Activated T-helper 1 cell treated with anti-CD3 and anti-CD28 coated beads, Interleukin-12 subunit alpha, Interleukin-12 subunit beta, Interleukin-2, Interleukin-4 antibody, amounts not matched to agents 30 ng/mL and 10 ng/mL and 1 ng/mL, durations not matched to agents 14 hours and 24 hours and 36 hours (primary cell): ENCODE measurements at regions not wholly inside any gene's neighbourhood (a gene's known extent, or its start where the extent isn't known, plus 50 kb on each side); places are given as distances from the start of the nearest gene placed in this dataset.

Experiments
- DNase-seq: peaks from one replicate; pipeline ENCODE4 v3.0.0; 2021; ENCODE audit warnings: low spot score
- H3K27ac Mint-ChIP-seq: one replicate; pipeline ENCODE4 v1.8.0; 2021; ENCODE audit warnings: mild to moderate bottlenecking, mixed read lengths
- H3K27me3 Mint-ChIP-seq: one replicate; pipeline ENCODE4 v1.8.0; 2022; ENCODE audit warnings: mild to moderate bottlenecking, moderate library complexity, mixed read lengths; ENCODE audit not compliant: insufficient read depth
- H3K36me3 Mint-ChIP-seq: one replicate; pipeline ENCODE4 v1.8.0; 2021; ENCODE audit warnings: low read depth, mixed read lengths
- H3K4me1 Mint-ChIP-seq: one replicate; pipeline ENCODE4 v1.8.0; 2021; ENCODE audit warnings: low read depth, mixed read lengths
- H3K4me3 Mint-ChIP-seq: one replicate; pipeline ENCODE4 v1.8.0; 2021; ENCODE audit warnings: mild to moderate bottlenecking, moderate library complexity, mixed read lengths
- H3K9me3 Mint-ChIP-seq: one replicate; pipeline ENCODE4 v1.8.0; 2021; ENCODE audit warnings: mixed read lengths
- intact Hi-C: fragments of 100-400 bp; cut with micrococcal nuclease; formaldehyde crosslinking; loops from one replicate; pipeline ENCODE4 v1.15.1; 2024

- no peaks in the 10 kb centered on the region for H3K27me3 Mint-ChIP-seq
- no peak overlapping the region for H3K4me3 Mint-ChIP-seq
- H3K9me3 Mint-ChIP-seq, result peaks cover 4% of the 10 kb centered on the region
- H3K27ac Mint-ChIP-seq, result no peak overlapping the region
- intact Hi-C loops, result no loop called here
- no peaks in the 10 kb centered on the region for H3K4me1 Mint-ChIP-seq
- no peaks in the 10 kb centered on the region for H3K36me3 Mint-ChIP-seq
- no peak for DNase-seq
These were observed 625.7 kb downstream of the FAT4 start for GRCh38 chr4:125940426-125940825.

DNA sequence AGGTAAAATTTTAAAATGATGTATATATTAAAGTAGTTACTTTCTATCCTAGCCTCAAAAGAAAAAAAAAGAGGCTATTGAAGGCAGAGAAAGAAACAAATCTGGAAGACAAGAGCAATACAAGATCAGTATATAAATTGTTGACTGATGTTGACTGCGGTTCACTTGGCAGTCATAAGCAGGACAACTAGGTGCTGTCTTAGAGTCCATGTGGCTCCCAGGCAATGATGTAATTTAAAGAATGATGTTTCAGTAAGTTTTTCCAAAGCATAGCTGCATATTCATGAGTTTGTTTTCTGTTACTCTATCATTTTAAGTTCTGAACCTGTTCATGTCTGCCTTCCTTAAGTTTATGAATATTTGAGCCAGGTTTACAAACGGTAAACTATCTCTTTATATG, 630.2 kb downstream of the FAT4 start:
- DNase-seq, result no peak
- intact Hi-C loops, result no loop called here
- Mint-ChIP-seq H3K27ac (no peak overlapping the region), H3K4me3 (no peak overlapping the region), H3K4me1 (no peaks in the 10 kb centered on the region), H3K27me3 (no peaks in the 10 kb centered on the region), H3K9me3 (no peaks in the 10 kb centered on the region), H3K36me3 (no peaks in the 10 kb centered on the region)

DNA sequence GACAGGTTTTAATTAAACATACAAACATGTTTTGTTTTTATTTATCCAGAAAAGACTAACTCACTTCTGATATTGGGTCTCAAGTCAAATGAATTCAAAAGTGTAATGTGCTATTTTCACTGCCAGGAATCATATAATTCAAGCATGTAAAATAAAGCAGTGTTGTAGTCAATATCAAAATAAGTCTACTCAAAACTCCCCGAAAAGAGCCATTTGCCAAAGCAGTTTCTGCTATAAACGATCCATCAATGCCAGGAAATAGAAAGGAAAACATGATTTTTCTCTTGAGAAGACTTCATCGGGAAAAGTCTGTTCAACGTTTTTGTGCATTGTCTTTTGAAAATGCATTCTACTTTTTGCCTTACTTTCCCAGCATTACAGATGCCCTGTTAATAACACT, 633.3 kb downstream of the FAT4 start:
- intact Hi-C loops, result no loop called here
- no peak overlapping the region for H3K4me3 Mint-ChIP-seq
- no peaks in the 10 kb centered on the region for H3K4me1 Mint-ChIP-seq
- no peaks in the 10 kb centered on the region for H3K9me3 Mint-ChIP-seq
- no peak for DNase-seq
- no peaks in the 10 kb centered on the region for H3K27me3 Mint-ChIP-seq
- H3K27ac Mint-ChIP-seq, result no peak overlapping the region
- H3K36me3 Mint-ChIP-seq, result no peaks in the 10 kb centered on the region

DNA sequence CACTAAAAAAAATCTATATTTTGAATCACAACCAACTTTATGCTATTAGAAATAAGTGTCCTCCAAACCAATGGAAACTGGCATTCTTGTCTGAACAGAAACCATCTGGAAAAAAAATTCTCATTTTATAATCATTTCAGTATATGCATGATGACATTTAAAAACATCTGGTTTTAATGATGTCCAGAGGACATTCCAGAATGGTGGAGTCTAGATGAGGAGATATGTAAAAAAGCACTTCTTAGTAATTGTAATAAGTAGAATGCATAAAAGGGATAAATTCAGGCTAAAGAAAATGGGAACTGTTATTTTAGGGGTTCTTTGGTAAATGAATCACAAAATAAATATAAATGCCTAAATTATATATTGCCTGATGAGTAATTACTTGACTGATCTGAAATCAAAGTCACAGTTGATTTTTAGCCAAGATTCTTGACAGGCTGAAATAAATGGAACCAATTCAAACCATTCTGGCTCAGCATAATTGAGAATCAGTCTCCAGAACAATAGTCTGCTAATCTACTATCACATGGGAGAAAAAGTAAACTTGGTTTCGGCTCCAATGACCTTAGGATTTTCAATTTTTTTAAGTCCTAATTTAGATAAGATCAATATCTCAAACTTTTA, 636.6 kb downstream of the FAT4 start:
- H3K4me3 Mint-ChIP-seq, result no peak overlapping the region
- intact Hi-C loops, result no loop called here
- H3K27ac Mint-ChIP-seq, result no peak overlapping the region
- H3K9me3 Mint-ChIP-seq, result no peaks in the 10 kb centered on the region
- no peaks in the 10 kb centered on the region for H3K36me3 Mint-ChIP-seq
- no peak for DNase-seq
- no peaks in the 10 kb centered on the region for H3K27me3 Mint-ChIP-seq
- no peaks in the 10 kb centered on the region for H3K4me1 Mint-ChIP-seq

DNA sequence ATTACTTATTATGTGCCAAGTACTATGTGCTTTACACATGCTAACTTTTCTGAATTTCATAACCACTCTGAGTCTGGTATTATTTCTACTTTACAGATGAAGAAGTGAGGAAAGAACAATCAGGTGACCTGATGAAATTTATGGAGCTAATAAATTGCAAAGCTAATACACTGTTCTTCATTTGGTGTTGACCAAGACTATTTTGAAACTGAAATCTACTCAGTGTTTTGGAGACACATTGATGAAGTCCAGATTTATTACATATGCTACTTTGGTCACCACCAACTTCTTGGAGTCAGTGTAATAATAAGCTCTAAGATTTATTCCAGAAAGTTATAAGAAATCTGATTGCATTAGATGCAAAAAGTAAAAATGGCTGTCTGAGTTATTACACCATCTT, 637.9 kb downstream of the FAT4 start:
- Mint-ChIP-seq H3K27me3 (no peaks in the 10 kb centered on the region), H3K4me3 (no peak overlapping the region), H3K4me1 (no peaks in the 10 kb centered on the region), H3K36me3 (no peaks in the 10 kb centered on the region), H3K27ac (no peak overlapping the region), H3K9me3 (no peaks in the 10 kb centered on the region)
- intact Hi-C loops, result no loop called here
- no peak for DNase-seq

- Mint-ChIP-seq H3K4me3 (no peak overlapping the region), H3K36me3 (no peaks in the 10 kb centered on the region), H3K4me1 (no peaks in the 10 kb centered on the region), H3K9me3 (peaks cover 1% of the 10 kb centered on the region), H3K27ac (no peak overlapping the region), H3K27me3 (no peaks in the 10 kb centered on the region)
- intact Hi-C loops, result no loop called here
- no peak for DNase-seq
These were observed 641.5 kb downstream of the FAT4 start for GRCh38 chr4:125956276-125956675.

GRCh38 chr4:125958519-125958918, 643.8 kb downstream of the FAT4 start:
- H3K4me3 Mint-ChIP-seq, result no peak overlapping the region
- intact Hi-C loops, result no loop called here
- H3K36me3 Mint-ChIP-seq, result no peaks in the 10 kb centered on the region
- no peaks in the 10 kb centered on the region for H3K4me1 Mint-ChIP-seq
- no peaks in the 10 kb centered on the region for H3K27me3 Mint-ChIP-seq
- no peak for DNase-seq
- H3K27ac Mint-ChIP-seq, result no peak overlapping the region
- peaks cover 12% of the 10 kb centered on the region for H3K9me3 Mint-ChIP-seq

DNA sequence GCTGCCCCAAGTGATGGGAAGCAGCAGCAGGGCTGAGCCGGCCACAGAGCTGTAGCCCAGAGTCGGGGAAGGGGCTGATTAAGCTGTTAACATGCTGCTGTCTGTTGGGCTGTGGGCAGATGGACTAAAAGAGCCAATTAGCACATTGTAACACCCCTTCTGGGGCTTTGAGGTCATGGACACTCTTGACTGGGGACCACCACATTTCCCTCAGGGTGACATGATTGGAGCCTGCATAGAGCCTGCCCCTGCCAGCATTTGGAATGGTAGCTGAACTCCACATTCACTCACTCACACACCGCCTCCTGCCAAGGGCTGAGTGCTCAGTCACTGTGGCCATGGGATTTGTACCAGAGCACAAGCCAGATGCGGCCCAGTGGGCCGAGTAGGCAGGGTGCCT, 646.9 kb downstream of the FAT4 start:
- Mint-ChIP-seq H3K4me1 (no peaks in the 10 kb centered on the region), H3K9me3 (peaks cover 12% of the 10 kb centered on the region), H3K36me3 (no peaks in the 10 kb centered on the region), H3K27me3 (no peaks in the 10 kb centered on the region), H3K27ac (no peak overlapping the region), H3K4me3 (no peak overlapping the region)
- intact Hi-C loops, result no loop called here
- no peak for DNase-seq

DNA sequence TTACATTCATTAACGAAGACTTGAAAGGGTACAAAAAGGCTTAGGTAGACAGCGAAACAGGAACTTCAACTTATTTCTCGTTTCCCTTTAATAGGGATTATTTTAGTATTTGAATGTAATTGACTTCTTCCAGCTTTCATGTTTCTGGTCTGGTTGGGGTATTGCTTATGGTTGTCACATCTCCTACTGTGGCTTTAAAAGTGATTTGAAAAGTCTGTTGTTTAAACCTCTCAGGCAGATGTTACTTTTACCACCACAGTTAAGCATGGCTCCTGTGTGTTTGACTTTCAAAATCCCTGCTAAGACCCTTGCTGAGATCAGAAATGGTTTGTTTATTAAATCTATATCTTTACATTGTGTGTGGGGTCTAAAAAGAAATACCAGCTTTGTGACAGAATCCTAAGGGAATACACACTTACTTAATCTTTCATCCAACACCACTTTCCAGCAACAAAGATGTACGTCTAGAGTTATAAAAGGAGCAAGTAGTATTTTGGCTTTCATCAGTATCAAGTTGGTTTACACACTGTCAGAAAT, 661.2 kb downstream of the FAT4 start:
- Mint-ChIP-seq H3K27me3 (no peaks in the 10 kb centered on the region), H3K36me3 (no peaks in the 10 kb centered on the region), H3K4me3 (no peak overlapping the region), H3K9me3 (peaks cover 6% of the 10 kb centered on the region), H3K4me1 (no peaks in the 10 kb centered on the region), H3K27ac (no peak overlapping the region)
- no peak for DNase-seq
- intact Hi-C loops, result no loop called here

- no peak for DNase-seq
- no peaks in the 10 kb centered on the region for H3K9me3 Mint-ChIP-seq
- no peak overlapping the region for H3K27ac Mint-ChIP-seq
- H3K27me3 Mint-ChIP-seq, result no peaks in the 10 kb centered on the region
- H3K4me1 Mint-ChIP-seq, result no peaks in the 10 kb centered on the region
- intact Hi-C loops, result no loop called here
- no peaks in the 10 kb centered on the region for H3K36me3 Mint-ChIP-seq
- no peak overlapping the region for H3K4me3 Mint-ChIP-seq
These were observed 665.2 kb downstream of the FAT4 start for GRCh38 chr4:125979950-125980349.

DNA sequence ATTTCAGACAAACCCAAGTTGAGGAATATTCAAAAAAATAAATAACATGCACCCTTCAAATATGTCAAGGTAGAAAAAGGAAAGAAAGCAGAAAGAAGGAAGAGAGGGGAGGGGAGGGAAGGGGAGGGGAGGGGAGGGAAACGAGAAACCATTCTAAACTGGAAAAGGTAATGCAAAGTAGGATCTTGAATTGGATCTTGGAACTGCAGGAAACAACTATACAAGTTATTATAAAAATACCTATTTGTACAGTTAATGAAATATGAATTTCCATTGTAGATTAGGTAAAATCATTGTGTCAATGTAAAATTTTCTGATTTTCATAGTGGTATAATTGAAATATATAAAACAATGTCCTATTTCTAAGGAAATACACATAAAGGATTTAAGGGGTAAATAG, 668.4 kb downstream of the FAT4 start:
- no peak for DNase-seq
- Mint-ChIP-seq H3K4me3 (no peak overlapping the region), H3K27me3 (no peaks in the 10 kb centered on the region), H3K27ac (no peak overlapping the region), H3K36me3 (no peaks in the 10 kb centered on the region), H3K4me1 (no peaks in the 10 kb centered on the region), H3K9me3 (no peaks in the 10 kb centered on the region)
- intact Hi-C loops, result no loop called here

DNA sequence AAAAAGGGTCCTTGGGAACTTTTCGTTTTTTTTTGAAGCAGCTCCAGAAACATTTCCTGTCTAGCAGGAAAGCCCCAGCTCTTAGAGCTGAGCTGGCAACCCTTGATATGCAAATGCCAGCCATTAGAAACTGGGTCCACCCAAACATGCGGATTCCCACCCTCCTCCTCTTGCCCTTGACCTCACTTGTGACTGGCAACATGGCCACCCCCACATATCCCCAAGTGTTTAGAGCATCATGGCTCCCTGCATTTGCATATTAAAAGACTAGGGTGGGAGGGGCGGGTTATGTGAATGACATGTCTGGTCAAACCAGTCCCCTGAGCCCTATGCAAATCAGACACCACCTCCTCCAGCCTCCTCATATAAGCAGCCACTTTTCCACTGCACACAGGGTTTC, 671.1 kb downstream of the FAT4 start:
- no peak overlapping the region for H3K4me3 Mint-ChIP-seq
- H3K27ac Mint-ChIP-seq, result no peak overlapping the region
- H3K4me1 Mint-ChIP-seq, result no peaks in the 10 kb centered on the region
- DNase-seq, result no peak
- intact Hi-C loops, result no loop called here
- no peaks in the 10 kb centered on the region for H3K36me3 Mint-ChIP-seq
- no peaks in the 10 kb centered on the region for H3K27me3 Mint-ChIP-seq
- no peaks in the 10 kb centered on the region for H3K9me3 Mint-ChIP-seq

- no peak overlapping the region for H3K27ac Mint-ChIP-seq
- DNase-seq, result no peak
- intact Hi-C loops, result no loop called here
- no peaks in the 10 kb centered on the region for H3K36me3 Mint-ChIP-seq
- no peaks in the 10 kb centered on the region for H3K9me3 Mint-ChIP-seq
- no peaks in the 10 kb centered on the region for H3K27me3 Mint-ChIP-seq
- no peak overlapping the region for H3K4me3 Mint-ChIP-seq
- H3K4me1 Mint-ChIP-seq, result no peaks in the 10 kb centered on the region
These were observed 671.6 kb downstream of the FAT4 start for GRCh38 chr4:125986307-125986706.

DNA sequence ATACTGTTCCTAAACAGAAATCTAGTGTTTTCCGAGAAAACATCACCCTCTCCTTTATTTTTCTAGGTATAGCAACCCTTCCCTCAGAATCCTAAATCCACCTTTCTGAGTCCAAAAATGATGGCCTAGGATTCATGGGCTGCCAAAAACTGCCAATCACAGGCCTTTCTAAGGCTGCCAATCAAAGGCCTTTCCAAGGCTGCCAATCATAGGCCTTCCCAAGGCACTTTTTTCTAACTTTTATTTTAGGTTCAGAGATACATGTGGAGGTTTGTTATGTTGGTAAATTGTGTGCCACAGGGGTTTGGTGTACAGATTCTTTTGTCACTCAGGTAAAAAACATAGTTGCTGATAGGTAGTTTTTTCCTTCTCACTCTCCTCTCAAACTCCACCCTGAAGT, 673.7 kb downstream of the FAT4 start:
- H3K27me3 Mint-ChIP-seq, result no peaks in the 10 kb centered on the region
- no peaks in the 10 kb centered on the region for H3K9me3 Mint-ChIP-seq
- intact Hi-C loops, result no loop called here
- H3K36me3 Mint-ChIP-seq, result no peaks in the 10 kb centered on the region
- no peak for DNase-seq
- H3K27ac Mint-ChIP-seq, result no peak overlapping the region
- no peak overlapping the region for H3K4me3 Mint-ChIP-seq
- H3K4me1 Mint-ChIP-seq, result no peaks in the 10 kb centered on the region
